PC-3 (cell line): ENCODE measurements at regions not wholly inside any gene's neighbourhood (a gene's known extent, or its start where the extent isn't known, plus 50 kb on each side); places are given as distances from the start of the nearest gene placed in this dataset.

Experiments used
- CTCF ChIP-seq: fragments of 300-600 bp; sonication (generic); conservative IDR thresholded peaks from 2 replicates; pipeline ENCODE4 v1.5.1; 2017; ENCODE audit warnings: antibody characterized with exemption, low read depth, mild to moderate bottlenecking, low read length
- EZH2 ChIP-seq: fragments of 300-600 bp; sonication (generic); IDR thresholded peaks from one replicate; pipeline ENCODE4 v1.6.1; 2017; ENCODE audit warnings: antibody characterized with exemption, mild to moderate bottlenecking, low read length; ENCODE audit not compliant: unreplicated experiment
- EZH2phosphoT487 ChIP-seq: fragments of 300-600 bp; sonication (generic); IDR thresholded peaks from 2 replicates; pipeline ENCODE4 v1.6.1; 2018; ENCODE audit warnings: mild to moderate bottlenecking, antibody characterized with exemption, low read length, borderline replicate concordance

- no peak for TF ChIP-seq CTCF
- no peak for TF ChIP-seq EZH2phosphoT487
- TF ChIP-seq EZH2 = no peak
Observed at GRCh38 chr5:112616812-112617547, 120.7 kb upstream of the APC start.
